ENCODE measurements at regions not wholly inside any gene's neighbourhood (a gene's known extent, or its start where the extent isn't known, plus 50 kb on each side); places are given as distances from the start of the nearest gene placed in this dataset.

DNA sequence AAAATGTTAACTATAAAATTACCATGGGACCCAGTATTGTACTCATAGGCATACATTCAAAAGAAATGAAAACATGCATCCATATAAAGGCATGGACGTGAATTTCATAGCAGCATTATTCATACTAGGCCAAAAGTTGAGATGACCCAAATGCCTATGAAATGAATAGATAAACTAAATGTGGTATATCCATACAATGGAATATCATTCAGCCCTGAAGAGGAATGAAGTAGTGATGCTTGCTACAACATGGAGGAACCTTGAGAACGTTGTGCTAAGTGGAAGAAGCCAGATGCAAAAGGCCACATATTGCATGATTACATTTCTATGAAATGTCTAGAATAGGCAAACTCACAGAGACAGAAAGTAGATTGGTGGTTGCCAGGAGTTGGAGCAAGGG, 127.1 kb upstream of the IPO9 start:
- Mint-ChIP-seq H3K36me3 (no peaks in the 10 kb centered on the region), H3K27me3 (ENCODE audit: low read depth in 3 of 3) (peaks cover 0 to 2% (median 0%) of the 10 kb centered on the region in 3 donors), H3K27ac (no peak overlapping the region), H3K4me1 (peaks cover 4% of the 10 kb centered on the region), H3K4me3 (no peak overlapping the region), H3K9me3 (peaks cover 0 to 6% (median 0%) of the 10 kb centered on the region in 7 donors)
- no peak overlapping the region for H2AFZ ChIP-seq (ENCODE audit: insufficient read depth, low read depth, low read length, poor library complexity, severe bottlenecking)
- no peaks in the 10 kb centered on the region for H3K79me2 ChIP-seq (ENCODE audit: insufficient read depth, low read length)
- intact Hi-C loops (cut with micrococcal nuclease): no loop called here
- TF ChIP-seq, protein P1, sequence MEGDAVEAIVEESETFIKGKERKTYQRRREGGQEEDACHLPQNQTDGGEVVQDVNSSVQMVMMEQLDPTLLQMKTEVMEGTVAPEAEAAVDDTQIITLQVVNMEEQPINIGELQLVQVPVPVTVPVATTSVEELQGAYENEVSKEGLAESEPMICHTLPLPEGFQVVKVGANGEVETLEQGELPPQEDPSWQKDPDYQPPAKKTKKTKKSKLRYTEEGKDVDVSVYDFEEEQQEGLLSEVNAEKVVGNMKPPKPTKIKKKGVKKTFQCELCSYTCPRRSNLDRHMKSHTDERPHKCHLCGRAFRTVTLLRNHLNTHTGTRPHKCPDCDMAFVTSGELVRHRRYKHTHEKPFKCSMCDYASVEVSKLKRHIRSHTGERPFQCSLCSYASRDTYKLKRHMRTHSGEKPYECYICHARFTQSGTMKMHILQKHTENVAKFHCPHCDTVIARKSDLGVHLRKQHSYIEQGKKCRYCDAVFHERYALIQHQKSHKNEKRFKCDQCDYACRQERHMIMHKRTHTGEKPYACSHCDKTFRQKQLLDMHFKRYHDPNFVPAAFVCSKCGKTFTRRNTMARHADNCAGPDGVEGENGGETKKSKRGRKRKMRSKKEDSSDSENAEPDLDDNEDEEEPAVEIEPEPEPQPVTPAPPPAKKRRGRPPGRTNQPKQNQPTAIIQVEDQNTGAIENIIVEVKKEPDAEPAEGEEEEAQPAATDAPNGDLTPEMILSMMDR (IDR thresholded peaks at IDR 0.05): no peak
- no peak overlapping the region for H3K4me3 ChIP-seq (replicated peaks in 1 of 3; ENCODE audit: low read depth in 2 of 3, low read length in 3 of 3)
- no peaks in the 10 kb centered on the region for H3K27me3 ChIP-seq (ENCODE audit: control insufficient read depth in 2 of 2, insufficient read depth in 2 of 2, low read length in 2 of 2)
- no peak overlapping the region for H3K27ac ChIP-seq (ENCODE audit: low read depth in 1 of 2, low read length in 2 of 2)
- no peak for DNase-seq
- H3K4me2 ChIP-seq (replicated peaks; ENCODE audit: extremely low read depth, low read length, poor library complexity, severe bottlenecking): no peak overlapping the region
- H4K20me1 ChIP-seq (ENCODE audit: insufficient read depth, low read length): no peaks in the 10 kb centered on the region
- WGBS (ENCODE audit: insufficient coverage): 82% methylated on average over 1 of the region's 2 CpGs
- no peaks in the 10 kb centered on the region for H3K4me1 ChIP-seq (ENCODE audit: control insufficient read depth in 1 of 2, insufficient read depth in 2 of 2, low read length in 2 of 2)
- H3K9me3 ChIP-seq (replicated peaks in 1 of 2; ENCODE audit: control insufficient read depth in 1 of 2, insufficient read depth in 1 of 2, low read length in 2 of 2): no peaks in the 10 kb centered on the region
- H3K36me3 ChIP-seq (replicated peaks in 1 of 2; ENCODE audit: control insufficient read depth in 1 of 2, insufficient read depth in 2 of 2, low read length in 2 of 2): no peaks in the 10 kb centered on the region
- H3K9ac ChIP-seq (ENCODE audit: insufficient read depth, low read length, poor library complexity, severe bottlenecking): no peak overlapping the region

DNA sequence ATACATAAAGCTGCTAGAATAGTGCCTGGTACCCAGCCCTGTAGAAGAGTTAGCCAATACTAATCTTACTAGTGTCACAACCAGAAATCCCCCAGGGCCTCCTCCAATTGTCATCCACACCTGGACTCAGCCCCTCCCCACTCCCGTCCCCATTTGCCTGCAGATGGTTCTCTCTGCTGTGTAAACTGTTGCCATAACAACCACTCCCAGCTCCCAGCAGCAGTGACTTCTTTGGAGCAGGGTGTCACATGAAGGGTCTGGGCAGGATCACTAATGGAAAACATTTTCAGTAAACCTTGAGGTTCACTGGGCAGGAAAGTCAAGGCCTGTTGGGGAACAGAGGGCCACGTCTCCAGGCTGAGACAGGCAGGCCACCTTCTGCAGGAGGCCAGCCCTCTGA, 126.0 kb upstream of the IPO9 start:
- Histone ChIP-seq H3K36me3 (replicated peaks in 1 of 2; ENCODE audit: control insufficient read depth in 1 of 2, insufficient read depth in 2 of 2, low read length in 2 of 2) (no peaks in the 10 kb centered on the region), H3K9ac (ENCODE audit: insufficient read depth, low read length, poor library complexity, severe bottlenecking) (no peak overlapping the region), H3K27ac (ENCODE audit: low read depth in 1 of 2, low read length in 2 of 2) (no peak overlapping the region), H3K9me3 (replicated peaks in 1 of 2; ENCODE audit: control insufficient read depth in 1 of 2, insufficient read depth in 1 of 2, low read length in 2 of 2) (no peaks in the 10 kb centered on the region), H3K4me3 (replicated peaks in 1 of 3; ENCODE audit: low read depth in 2 of 3, low read length in 3 of 3) (no peak overlapping the region), H4K20me1 (ENCODE audit: insufficient read depth, low read length) (no peaks in the 10 kb centered on the region), H2AFZ (ENCODE audit: insufficient read depth, low read depth, low read length, poor library complexity, severe bottlenecking) (no peak overlapping the region), H3K4me1 (ENCODE audit: control insufficient read depth in 1 of 2, insufficient read depth in 2 of 2, low read length in 2 of 2) (peaks cover 0 to 2% of the 10 kb centered on the region in 2 donors), H3K27me3 (ENCODE audit: control insufficient read depth in 2 of 2, insufficient read depth in 2 of 2, low read length in 2 of 2) (no peaks in the 10 kb centered on the region), H3K4me2 (replicated peaks; ENCODE audit: extremely low read depth, low read length, poor library complexity, severe bottlenecking) (no peak overlapping the region), H3K79me2 (ENCODE audit: insufficient read depth, low read length) (no peaks in the 10 kb centered on the region)
- Mint-ChIP-seq H3K9me3 (peaks cover 0 to 5% (median 0%) of the 10 kb centered on the region in 7 donors), H3K36me3 (no peaks in the 10 kb centered on the region), H3K27ac (no peak overlapping the region), H3K4me1 (peaks cover 5% of the 10 kb centered on the region), H3K4me3 (no peak overlapping the region), H3K27me3 (ENCODE audit: low read depth in 3 of 3) (peaks cover 0 to 2% (median 0%) of the 10 kb centered on the region in 3 donors)
- 80% methylated on average over 1 of the region's 2 CpGs for WGBS (ENCODE audit: insufficient coverage)
- intact Hi-C loops (cut with micrococcal nuclease): no loop called here
- TF ChIP-seq, protein P1 (IDR thresholded peaks at IDR 0.05): no peak
- no peak for DNase-seq

Data from CD14-positive monocyte (primary cell).